Brain pericyte (primary cell): ENCODE measurements at regions not wholly inside any gene's neighbourhood (a gene's known extent, or its start where the extent isn't known, plus 50 kb on each side); places are given as distances from the start of the nearest gene placed in this dataset.
"Not testable (repeated sequence)": the region's sequence is repeated elsewhere in the genome, so short reads cannot be mapped to it uniquely, and the experiment has no call there.

Experiments
- DNase-seq: peaks from one replicate; pipeline ENCODE4 v3.0.0-alpha.2; 2012; ENCODE audit warnings: low read depth, low spot score

DNA sequence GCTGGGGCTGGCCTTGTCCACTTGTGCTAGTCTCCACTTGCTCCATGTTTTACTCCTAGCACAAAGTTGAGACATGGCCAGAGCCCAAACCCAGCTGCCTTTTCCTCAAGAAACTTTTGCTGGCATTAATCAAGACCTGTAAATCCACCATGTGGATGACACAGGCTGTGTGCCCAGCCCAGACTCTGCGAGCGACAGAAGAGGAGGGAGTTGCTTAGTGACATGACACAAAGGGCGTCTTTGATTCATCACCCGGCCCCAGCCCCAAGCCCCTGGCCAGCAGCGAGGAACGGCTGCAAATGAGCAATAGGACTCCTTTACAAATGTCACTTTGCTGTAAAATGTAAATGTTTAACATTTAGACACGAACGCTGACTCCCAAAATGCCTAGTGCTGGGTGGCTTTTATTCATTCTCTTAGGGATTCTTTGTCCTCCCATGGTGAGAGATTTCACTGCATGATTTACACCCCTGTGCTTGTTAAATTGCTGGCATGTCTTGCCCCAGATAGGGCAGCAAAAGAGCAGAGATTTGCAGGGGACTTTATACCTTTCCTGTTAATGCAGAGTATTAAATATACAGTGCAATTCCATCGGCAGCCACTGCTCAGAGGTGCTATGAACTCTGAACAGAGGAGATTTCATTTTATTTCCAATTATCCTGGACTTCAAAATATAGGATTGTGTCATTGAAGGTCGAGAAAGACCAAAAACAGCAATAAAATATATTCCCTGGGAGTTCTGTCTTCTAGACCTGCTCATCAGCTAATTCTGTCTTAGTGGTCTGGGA lies 263.6 kb upstream of the NCAM1 start:
- DNase-seq = no peak

DNA sequence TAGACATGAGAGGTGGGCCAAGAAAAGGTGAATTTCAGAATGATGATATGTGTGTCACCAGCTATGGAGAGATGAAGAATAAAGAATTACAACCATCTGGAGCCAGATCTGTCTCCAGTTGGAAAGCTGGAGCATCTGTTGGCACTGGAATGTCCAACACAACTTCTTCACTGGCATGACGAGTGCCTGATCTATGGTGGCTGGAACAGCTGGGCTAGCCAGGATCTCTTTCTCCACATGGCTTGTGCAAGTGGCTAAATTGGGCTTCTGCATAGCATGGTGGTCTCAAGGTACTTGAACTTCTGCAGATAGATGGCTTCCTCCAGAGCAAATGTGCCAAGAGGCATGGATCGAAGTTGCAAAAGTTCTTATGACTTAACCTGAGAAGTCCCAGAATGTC lies 256.1 kb upstream of the NCAM1 start:
- DNase-seq = no peak

GRCh38 chr11:112706863-112707262 lies 254.4 kb upstream of the NCAM1 start:
- no peak for DNase-seq

- DNase-seq = not testable (repeated sequence)
Measured at GRCh38 chr11:112714340-112714739, 246.9 kb upstream of the NCAM1 start.

DNA sequence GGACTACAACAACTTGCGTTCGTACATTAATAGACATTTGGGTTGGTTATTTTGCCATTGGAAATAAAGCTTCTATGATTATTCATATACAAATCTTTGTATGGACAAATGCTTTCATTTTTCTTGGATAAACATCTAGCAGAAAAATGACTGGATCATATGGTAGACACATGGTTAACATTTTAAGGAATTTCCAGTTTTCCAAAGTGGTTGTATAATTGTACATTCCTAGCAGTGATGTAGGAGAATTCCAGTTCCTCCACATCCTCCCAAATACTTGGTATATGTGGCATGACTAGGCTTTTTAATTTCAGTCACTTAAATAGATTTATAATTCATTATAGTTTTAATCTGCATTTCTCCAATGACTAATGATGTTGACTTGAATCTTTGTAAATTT lies 246.2 kb upstream of the NCAM1 start:
- DNase-seq = no peak

- no peak for DNase-seq
Measured at GRCh38 chr11:112718483-112718882, 242.7 kb upstream of the NCAM1 start.

DNA sequence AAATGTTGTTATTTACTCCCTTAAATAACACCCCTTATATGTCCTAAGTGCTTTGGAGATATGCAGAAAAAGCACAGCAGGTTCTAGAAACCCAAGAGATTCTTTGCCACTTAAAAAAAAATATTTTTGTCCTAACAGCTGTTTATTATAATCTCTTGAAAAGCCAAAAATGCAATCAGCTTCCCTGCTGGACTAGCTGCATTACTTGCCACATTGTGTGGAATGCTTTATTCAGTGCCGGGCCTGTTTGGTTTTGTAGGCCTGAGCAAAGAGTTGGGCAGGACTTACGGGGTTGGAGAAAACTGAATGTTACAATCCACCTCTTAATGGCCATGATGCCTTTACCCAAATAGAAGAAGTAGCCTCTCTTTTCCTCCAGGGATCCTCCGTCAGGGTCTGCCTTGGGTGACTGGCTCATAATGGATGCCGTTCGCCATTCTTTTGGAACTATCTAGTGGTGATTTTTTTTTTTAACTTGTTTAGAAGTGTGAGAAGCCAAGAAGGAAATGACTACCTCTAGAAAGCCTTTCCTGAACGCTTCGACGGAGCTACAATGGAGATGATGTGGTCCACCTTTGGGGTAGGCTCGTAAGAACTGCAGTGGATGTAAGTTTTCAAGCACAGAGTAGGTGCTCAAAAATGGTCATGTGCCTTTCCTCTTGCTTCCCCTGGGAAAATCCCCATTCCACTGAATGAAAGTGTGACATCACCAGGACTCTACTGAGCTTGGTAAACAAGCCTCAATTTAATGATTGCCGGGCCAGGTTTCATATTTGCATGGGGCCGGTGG lies 241.3 kb upstream of the NCAM1 start:
- DNase-seq = no peak

DNA sequence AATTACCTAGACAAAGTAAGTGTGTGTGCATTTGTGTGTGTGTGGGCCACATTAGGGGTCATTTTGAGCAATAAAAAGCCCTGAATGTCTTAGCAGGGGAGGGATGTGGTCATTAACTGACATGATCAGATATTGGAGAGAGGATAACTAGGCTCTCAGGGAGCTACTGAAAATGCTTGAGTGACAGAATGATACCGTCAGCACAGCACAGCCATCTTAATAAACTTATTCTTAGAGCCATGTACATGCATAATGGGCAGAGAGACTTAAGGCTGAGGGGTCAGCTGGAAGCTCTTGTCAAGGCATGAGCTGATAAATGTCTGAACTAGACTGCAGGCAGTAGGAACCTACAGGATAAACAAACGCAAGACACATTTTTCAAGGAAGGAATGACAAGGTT lies 239.1 kb upstream of the NCAM1 start:
- DNase-seq = no peak

DNA sequence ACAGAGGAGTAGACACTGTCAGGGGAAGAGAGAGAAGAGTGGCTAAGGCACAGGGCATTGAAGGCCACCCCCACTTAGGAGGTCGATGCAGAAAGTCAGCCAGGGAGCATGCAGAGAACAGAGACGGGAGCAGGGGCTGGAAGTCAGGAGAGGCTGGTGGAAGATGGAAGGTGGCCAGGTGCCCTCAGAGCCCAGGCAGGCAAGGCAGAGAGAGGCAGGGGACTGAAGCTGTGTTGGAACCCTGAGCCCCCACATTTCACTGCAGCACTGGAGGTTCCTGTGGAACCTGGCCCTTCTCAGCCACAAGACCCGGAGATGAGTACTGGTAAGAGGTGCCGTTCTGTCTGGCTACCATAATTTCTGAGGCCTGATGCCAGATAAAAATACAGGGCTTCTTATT lies 238.3 kb upstream of the NCAM1 start:
- no peak for DNase-seq

DNA sequence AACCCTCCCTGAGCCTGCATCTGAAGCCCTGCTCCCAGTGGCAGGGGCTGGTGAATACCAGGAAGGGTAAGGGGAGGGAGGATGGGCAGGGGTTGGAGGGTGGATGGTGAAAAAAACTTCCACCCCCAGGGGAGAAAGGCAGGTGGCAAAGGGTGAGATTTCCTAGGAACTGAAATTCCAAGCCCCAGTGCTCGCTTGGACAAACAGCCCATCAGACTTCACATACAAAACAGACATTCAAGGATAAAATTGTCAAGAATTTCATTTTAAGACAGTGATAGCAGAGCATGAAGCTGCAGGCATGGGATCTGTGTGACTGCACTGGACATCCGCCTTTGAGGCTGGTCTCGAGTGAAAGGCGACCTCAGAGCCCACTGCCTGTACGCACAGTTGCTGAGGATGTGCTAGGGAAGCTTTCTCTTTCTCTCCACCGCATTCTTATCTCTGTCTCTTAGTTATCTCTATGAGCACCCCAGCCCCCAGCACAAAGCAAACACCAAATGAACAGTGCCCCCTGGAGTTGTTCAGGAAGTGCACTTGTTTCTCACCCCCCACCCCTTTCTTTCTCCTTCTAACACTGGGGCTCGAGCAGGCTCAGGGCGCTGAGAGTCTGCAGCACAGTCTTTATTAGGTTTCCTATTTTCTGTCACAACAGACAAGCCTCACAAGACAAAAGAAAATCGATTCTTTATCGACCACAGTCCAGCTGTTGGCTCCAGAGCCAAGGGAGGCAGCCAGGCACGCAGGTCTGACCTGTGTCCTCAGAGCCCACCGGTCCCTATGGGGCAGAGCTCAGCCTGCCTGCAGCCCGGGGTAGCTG lies 237.3 kb upstream of the NCAM1 start:
- no peak for DNase-seq

DNA sequence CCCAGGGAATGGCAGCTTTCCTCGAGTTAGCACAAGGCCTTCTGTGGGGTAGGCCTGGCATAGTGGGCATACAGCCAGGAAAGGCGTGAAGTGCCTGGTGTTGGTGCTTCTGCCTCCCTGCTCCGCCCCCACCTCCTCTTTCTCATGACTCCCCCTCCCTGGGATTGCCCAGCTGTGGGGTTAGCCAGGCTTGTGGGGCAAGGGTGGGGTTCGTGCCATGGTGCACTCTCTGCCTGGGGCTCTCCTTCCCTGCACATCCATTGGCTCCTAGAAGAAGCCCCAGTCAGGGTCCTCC lies 236.8 kb upstream of the NCAM1 start:
- no peak for DNase-seq

- no peak for DNase-seq
Measured at GRCh38 chr11:112725636-112726035, 235.6 kb upstream of the NCAM1 start.

DNA sequence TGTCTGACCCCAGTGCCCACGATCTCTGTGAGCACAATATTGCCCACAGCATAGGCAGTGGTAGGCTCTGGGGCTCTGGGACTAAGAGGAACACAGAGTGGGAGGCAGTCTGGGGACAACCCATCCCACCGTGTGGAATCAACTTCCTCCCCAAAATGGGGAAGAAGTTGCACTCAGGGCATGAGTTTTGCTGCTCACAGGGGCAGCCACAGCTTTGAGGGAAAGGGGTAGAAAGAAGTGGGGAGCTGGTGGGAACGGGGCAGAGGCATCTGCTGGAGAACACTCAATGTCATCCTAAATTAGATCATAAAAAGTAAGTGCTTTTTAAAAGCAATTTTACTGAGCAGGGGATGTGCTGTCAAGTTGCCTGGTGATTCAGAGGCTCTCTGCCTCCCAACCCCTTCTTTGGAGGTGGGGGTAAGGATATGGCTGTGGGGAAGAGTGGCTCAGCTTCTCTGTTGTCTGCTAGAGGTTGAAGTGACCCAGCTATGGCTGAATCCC lies 233.8 kb upstream of the NCAM1 start:
- DNase-seq = no peak

- DNase-seq = no peak
Measured at GRCh38 chr11:112728288-112728687, 232.9 kb upstream of the NCAM1 start.

GRCh38 chr11:112728716-112729115 lies 232.5 kb upstream of the NCAM1 start:
- DNase-seq = no peak

- DNase-seq = no peak
Measured at GRCh38 chr11:112730591-112730990, 230.6 kb upstream of the NCAM1 start.

DNA sequence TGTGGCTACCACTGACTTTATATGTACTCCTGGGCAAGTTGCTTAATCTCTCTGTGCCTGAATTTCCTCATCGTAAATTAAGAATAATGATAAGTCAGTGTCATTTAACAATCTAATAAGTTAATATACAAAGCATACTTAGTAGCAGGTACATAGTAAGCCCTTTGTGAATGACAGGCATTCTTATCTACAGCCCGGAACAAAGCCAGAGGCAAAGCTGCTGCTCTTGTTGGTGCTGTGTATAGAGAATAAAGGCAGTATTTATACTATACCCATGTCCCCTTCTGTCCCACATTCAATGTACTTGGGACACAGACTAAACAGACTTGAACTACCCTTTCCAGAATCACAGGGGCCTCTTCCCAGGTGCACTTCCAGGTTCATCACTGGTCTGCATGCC lies 229.7 kb upstream of the NCAM1 start:
- DNase-seq = no peak

DNA sequence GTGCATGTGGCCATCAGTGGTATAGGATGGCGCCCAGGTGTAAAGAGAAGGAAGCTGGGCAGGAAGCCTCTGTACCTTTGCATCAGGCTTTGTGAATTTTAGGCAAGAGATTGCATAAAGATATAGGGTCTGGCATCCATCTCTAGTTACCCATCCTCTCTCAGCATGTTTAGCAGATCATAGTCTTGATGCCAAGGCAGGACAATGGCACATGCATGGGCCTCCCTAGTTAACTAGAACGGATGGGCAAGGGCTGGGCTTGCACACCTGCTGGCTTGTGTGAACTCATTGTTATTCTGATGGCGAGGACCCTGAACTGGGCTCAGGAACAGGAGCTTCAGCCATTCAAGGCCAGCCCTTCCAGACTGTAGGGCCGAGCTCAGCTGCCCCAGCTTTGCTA lies 229.2 kb upstream of the NCAM1 start:
- DNase-seq = no peak

GRCh38 chr11:112734207-112734606 lies 227.0 kb upstream of the NCAM1 start:
- no peak for DNase-seq

DNA sequence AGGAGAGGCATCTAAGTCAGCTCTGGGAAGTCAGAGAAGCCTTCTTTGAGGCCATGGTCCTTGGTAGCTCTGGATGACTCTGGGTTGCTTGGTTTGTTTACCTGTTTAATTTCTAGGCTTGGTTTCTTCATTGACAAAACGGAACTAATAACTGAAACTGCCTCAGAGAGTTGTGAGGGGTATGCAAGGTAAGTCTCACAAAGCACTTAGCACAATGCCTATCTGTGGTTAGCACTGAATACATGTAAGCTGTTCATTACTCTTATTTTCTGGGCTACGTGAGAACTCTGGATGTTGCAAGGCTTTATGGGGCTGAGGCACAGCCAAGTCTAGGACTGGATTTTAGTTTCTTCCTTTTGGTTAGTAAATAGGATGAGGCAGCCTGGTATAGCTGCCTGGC lies 225.8 kb upstream of the NCAM1 start:
- no peak for DNase-seq

GRCh38 chr11:112744041-112744440 lies 217.2 kb upstream of the NCAM1 start:
- no peak for DNase-seq

GRCh38 chr11:112745973-112746372 lies 215.2 kb upstream of the NCAM1 start:
- no peak for DNase-seq
